Smooth muscle cell of the brain vasculature (primary cell): ENCODE measurements at regions not wholly inside any gene's neighbourhood (a gene's known extent, or its start where the extent isn't known, plus 50 kb on each side); places are given as distances from the start of the nearest gene placed in this dataset.
"Not testable (repeated sequence)": the region's sequence is repeated elsewhere in the genome, so short reads cannot be mapped to it uniquely, and the experiment has no call there.

Source experiments
- DNase-seq: peaks from one replicate; pipeline ENCODE4 v3.0.0-alpha.2; 2012; ENCODE audit warnings: low read depth, low spot score

DNA sequence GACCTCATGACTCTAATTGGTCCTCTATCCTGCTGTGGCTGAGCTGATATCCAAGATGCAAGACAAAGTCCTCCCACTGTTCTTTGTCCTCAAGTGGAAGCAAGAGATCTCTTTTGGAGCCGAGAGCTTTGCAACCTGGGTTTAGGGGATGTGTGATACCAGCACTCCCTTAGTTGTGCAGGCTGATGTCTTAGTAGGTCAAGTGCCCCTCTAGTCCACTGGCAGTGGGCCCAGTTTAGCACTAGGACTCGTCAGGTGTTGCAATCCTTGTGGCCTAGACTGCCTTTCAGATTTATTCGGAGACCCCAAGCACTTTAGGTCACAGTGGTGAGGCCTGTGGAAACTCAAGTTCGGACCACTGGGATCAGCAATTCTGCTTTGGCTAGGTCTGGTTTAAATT lies 64.0 kb downstream of the GPRASP3 start:
- no peak for DNase-seq

- no peak for DNase-seq
These were observed 66.7 kb downstream of the GPRASP3 start for GRCh38 chrX:102787283-102787682.

- no peak for DNase-seq
These were observed 87.8 kb downstream of the GPRASP3 start for GRCh38 chrX:102808336-102808735.

GRCh38 chrX:102818269-102818668 lies 97.7 kb downstream of the GPRASP3 start:
- not testable (repeated sequence) for DNase-seq

- DNase-seq, result no peak
These were observed 104.4 kb upstream of the RAB40AL start for GRCh38 chrX:102832661-102833060.

- no peak for DNase-seq
These were observed 103.9 kb upstream of the RAB40AL start for GRCh38 chrX:102833136-102833535.

DNA sequence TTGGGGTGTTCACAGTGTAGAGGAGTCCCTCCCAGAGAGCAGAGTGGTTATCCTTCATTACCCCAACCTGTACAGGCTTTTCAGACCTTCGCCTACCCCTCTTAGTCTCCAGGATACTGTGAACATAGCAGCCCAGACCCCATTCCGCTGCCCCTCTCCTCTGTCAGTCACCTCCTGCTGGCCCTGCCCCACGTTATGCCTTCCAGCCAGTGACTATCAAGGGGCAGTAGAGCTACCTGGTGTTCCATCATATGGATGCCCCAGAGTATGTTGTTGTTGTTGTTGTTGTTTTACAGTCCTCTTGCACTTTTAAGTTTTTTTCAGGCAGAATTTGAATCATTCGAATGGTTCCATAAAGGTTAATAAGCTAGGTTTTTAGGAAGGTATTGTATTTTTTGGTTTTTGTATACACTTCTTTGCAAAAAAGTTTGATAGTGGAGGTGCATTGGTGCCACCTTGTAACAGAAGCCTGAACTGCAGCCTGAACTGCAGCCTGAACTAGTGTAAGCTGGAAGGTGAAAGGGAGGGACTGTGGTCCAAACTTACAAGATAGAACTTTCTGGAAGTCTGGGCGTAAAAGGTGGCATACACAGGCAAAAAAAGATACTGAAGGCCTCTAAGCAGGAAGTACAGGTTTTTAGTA lies 101.4 kb upstream of the RAB40AL start:
- peak; percentile 2 for DNase-seq

DNA sequence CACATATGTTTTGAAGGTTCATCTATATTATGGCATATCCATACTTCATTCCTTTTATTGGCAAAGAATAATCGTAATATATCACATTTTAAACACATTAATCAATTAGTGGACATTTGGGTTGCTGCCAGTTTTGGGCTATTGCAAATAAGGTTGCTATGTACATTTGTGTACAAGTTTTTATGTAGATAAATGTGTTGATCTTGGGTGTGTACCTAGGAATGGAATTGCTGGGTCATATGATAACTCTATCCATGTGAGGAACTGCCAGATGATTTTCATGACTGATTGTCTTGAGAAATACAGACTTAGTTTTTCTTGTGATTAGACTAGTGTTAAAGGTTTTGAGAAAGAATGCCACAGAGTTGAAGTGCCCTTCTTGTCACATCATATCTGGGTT lies 99.2 kb upstream of the RAB40AL start:
- no peak for DNase-seq

DNA sequence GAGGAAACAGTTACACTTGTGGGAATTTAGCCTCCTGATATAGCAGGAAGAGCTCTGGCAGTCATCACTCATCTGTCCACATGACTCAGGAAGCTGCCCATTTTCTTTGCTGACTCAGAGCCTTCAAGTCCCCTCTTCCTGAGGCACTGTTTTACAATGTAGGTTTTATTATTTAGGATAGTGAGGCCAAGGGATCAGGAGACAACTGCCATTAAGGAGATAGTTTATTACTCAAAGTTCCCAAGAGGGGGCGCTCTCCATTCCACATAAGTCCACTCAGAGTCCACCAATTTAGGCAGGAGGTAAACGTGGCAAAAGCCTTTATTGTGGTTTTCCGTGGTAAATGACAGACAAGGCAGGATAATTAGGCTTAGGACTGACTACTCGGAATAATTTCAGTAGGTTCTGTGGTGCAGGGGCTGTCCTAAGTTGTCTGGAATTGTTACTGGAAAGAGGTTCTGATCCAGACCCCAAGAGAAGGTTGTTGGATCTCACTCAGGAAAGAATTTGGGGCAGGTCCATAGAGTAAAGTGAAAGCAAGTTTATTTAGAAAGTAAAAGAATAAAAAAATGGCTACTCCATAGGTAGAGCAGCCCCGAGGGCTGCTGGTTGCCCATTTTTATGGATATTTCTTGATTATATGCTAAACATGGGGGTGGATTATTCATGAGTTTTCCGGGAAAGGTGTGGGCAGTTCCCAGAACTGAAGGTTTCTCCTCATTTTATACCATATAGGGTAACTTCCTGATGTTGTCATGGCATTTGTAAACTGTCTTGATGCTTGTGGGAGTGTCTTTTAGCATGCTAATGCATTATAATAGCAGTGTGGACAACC lies 96.0 kb upstream of the RAB40AL start:
- DNase-seq, result no peak

DNA sequence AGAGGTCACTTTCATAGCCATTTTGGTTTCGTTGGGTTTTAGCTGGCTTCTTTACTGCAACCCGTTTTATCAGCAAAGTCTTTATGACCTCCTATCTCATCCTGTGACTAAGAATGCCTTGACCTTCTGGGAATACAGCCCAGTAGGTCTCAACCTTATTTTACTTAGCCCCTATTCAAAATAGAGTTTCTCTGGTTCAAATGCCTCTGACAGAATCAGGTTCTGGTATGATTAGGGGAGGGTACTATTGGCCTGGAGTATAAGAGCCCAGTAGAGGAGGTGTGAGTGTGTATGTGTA lies 95.4 kb upstream of the RAB40AL start:
- no peak for DNase-seq

- DNase-seq, result no peak
These were observed 92.1 kb upstream of the RAB40AL start for GRCh38 chrX:102845020-102845419.

DNA sequence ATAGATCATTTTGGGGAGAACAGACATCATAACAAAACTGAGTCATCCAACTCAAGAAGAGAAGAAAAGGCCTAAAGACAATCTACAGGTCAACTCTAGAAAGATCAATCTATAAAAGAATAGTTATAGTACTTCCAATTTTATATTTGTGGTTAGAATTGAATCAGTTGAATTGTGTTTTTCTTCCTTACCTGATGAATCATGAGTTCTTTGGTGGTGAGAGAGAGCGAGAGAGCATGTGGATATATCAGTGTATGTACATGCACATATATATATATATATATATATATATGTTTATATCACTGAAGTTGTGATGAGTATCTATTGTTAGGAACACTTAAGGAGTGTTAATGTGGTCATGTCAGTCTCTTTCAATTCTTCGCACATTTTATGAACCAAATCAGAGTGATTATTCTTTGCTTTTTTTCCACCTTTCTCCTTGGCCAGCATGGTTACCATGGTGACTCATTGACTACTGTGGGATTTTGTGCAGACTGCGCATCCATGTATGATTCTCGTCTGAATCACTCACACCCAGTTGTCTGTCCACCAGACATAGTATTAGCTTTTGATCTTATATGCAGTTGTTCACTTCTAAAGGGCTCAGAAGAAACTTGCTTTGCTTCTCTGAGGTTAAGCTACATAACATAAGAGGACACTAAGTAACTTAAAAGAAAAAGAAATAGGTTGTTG lies 90.4 kb upstream of the RAB40AL start:
- DNase-seq, result no peak

DNA sequence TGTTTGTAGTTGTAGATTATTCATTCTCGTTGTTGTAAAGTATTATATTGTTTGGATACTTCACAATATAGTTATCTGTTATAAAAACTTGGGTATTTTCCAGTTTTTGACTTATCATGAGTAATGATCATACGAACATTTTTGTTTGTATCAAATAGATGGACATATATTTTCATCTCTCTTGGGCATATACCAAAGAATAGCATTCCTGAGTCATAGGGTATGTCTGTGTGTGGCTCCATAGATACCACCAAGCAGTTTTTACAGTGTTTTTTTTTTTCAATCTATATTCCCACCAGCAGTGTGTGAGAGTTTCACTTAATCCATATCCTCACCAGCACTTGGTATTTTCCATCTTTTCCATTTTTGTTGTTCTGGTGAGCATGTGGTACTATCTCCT lies 89.7 kb upstream of the RAB40AL start:
- DNase-seq, result no peak

DNA sequence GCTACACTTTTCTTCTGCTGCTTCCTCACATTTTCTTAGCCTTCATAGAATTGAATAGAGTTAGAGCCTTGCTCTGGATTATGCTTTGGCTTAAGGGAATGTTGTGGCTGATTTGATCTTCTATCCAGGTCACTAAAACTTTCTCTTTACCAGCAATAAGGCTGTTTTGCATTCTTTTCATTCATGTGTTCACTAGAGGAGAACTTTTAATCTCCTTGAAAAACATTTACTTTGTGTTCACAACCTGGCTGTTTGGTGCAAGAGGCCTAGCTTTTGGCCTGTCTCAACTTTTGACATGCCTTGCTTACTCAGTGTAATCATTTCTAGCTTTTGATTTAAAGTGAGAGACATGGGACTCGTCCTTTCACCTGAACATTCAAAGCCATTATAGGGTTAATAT lies 87.7 kb upstream of the RAB40AL start:
- DNase-seq, result no peak

DNA sequence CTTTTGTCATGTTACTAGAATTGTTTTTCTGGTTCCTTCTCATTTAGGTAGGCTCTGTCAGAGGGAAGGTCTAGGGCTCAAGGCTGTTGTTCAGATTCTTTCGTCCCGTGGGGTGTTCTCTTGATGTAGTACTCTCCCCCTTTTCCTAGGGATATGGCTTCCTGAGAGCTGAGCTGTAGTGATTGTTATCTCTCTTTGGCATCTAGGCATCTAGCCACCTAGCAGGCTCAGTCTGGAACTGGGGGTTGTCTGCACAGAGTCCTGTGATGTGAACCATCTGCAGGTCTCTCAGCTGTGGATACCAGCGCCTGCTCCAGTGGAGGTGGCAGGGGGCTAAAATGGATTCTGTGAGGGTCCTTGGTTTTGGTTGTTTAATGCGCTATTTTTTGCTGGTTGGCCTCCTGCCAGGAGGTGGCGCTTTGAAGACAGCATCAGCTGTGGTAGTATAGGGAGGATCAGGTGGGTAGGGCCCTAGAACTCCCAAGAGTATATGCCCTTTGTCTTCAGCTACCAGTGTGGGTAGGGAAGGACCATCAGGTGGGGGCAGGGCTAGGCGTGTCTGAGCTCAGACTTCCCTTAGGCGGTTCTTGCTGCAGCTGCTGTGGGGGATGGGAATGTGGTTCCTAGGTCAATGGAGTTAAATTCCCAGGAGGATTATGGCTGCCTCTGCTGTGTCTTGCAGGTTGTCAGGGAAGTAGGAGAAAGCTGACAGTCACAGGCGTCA lies 78.1 kb upstream of the RAB40AL start:
- not testable (repeated sequence) for DNase-seq

- no peak for DNase-seq
These were observed 77.6 kb upstream of the RAB40AL start for GRCh38 chrX:102859550-102859871.

GRCh38 chrX:102860235-102860634 lies 76.8 kb upstream of the RAB40AL start:
- DNase-seq, result no peak

- peak; percentile 53 for DNase-seq
These were observed 73.3 kb upstream of the RAB40AL start for GRCh38 chrX:102863735-102864134.

DNA sequence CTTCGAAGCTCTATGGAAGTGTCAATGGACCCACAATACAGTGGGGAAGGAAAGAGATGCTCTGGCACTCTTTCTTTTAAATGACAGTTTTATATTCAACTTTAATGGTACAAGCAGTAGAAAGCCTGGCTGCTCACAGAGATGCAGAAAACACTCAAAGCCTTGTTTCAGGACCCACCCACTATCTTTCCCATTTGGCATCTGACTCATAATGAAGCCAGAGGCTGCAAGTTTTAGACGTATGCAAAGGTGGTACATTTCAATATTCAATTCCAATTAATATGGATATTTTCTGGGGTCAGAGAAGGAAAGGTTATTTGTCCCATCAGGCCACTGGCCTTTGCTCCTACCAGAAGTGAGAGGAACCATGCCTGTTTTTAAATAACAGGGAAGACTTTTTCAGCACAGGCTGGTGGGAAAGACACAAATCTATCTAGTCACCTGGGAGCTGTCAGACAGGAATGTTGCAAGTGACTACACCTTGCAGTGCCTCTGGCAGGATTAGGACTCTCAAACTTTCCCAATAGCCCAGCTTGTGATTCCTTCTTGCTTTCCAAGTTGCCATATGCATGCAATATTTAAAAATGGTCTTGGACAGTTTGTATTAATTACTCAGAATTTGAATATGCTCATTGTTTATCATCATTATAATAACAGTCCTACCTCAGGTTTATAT lies 70.0 kb upstream of the RAB40AL start:
- no peak for DNase-seq

DNA sequence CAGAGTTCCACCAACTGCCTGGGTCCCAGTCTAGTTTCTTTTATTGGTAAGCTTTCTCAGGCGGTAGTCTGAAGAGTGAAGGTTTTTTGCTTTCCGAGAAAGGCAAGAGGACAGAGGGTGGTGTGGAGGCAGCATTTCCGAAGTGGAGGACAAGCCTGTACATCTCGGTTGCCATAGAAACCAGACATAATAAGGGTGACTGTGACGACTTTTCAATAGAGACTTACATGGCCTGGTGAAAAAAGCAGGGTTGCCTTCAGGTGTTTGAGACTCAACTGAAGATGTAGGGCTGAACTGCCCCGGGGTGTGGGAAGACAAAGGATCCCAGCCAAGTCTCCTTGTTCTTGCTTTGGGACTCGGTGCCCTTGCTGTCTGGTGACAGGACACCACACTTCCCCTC lies 53.6 kb upstream of the RAB40AL start:
- DNase-seq, result no peak
